ENCODE measurements at regions not wholly inside any gene's neighbourhood (a gene's known extent, or its start where the extent isn't known, plus 50 kb on each side); places are given as distances from the start of the nearest gene placed in this dataset.

- ATAC-seq, result no peak
- DNase-seq, result no peak
Measured at GRCh38 chr1:189356206-189356605, 1121.5 kb downstream of the BRINP3 start.

- ATAC-seq (no peak), DNase-seq (no peak)
Measured at GRCh38 chr1:189357317-189357716, 1120.3 kb downstream of the BRINP3 start.

- DNase-seq (no peak), ATAC-seq (no peak)
Measured at GRCh38 chr1:189369612-189370011, 1108.1 kb downstream of the BRINP3 start.

- DNase-seq (no peak), ATAC-seq (no peak)
Measured at GRCh38 chr1:189374816-189375215, 1102.8 kb downstream of the BRINP3 start.

GRCh38 chr1:189405419-189405818, 1072.2 kb downstream of the BRINP3 start:
- ATAC-seq (no peak), DNase-seq (no peak)

- DNase-seq (no peak), ATAC-seq (no peak)
Measured at GRCh38 chr1:189409774-189410173, 1067.9 kb downstream of the BRINP3 start.

- DNase-seq, result no peak
- ATAC-seq, result no peak
Measured at GRCh38 chr1:189424746-189425331, 1052.8 kb downstream of the BRINP3 start.

GRCh38 chr1:189429610-189430009, 1048.1 kb downstream of the BRINP3 start:
- DNase-seq, result no peak

GRCh38 chr1:189431447-189431846, 1046.2 kb downstream of the BRINP3 start:
- ATAC-seq, result no peak
- DNase-seq, result no peak

More at GRCh38 chr1:189429610-189430009, 1048.1 kb downstream of the BRINP3 start:
- no peak for ATAC-seq

GRCh38 chr1:189432753-189433152, 1044.9 kb downstream of the BRINP3 start:
- DNase-seq (no peak), ATAC-seq (no peak)

GRCh38 chr1:189434461-189434860, 1043.2 kb downstream of the BRINP3 start:
- ATAC-seq, result no peak
- DNase-seq, result no peak

- DNase-seq, result no peak
- no peak for ATAC-seq
Measured at GRCh38 chr1:189435398-189435797, 1042.3 kb downstream of the BRINP3 start.

GRCh38 chr1:189438808-189439207, 1038.9 kb downstream of the BRINP3 start:
- ATAC-seq (no peak), DNase-seq (no peak)

GRCh38 chr1:189463166-189463565, 1014.5 kb downstream of the BRINP3 start:
- DNase-seq, result no peak
- no peak for ATAC-seq

- ATAC-seq, result no peak
Measured at GRCh38 chr1:189496768-189497167, 980.9 kb downstream of the BRINP3 start.

GRCh38 chr1:189499736-189500135, 977.9 kb downstream of the BRINP3 start:
- ATAC-seq (no peak), DNase-seq (no peak)

More at GRCh38 chr1:189496768-189497167, 980.9 kb downstream of the BRINP3 start:
- DNase-seq, result no peak

- no peak for ATAC-seq
- DNase-seq, result no peak
Measured at GRCh38 chr1:189500778-189501177, 976.9 kb downstream of the BRINP3 start.

GRCh38 chr1:189510827-189511226, 966.8 kb downstream of the BRINP3 start:
- no peak for DNase-seq
- ATAC-seq, result no peak

- DNase-seq, result no peak
- ATAC-seq, result no peak
Measured at GRCh38 chr1:189513091-189513490, 964.6 kb downstream of the BRINP3 start.

GRCh38 chr1:189522441-189522840, 955.2 kb downstream of the BRINP3 start:
- no peak for ATAC-seq
- no peak for DNase-seq

- no peak for ATAC-seq
- DNase-seq, result no peak
Measured at GRCh38 chr1:189524501-189524900, 953.2 kb downstream of the BRINP3 start.

GRCh38 chr1:189530162-189530561, 947.5 kb downstream of the BRINP3 start:
- DNase-seq, result no peak

GRCh38 chr1:189538271-189538670, 939.4 kb downstream of the BRINP3 start:
- ATAC-seq, result no peak

More at GRCh38 chr1:189530162-189530561, 947.5 kb downstream of the BRINP3 start:
- ATAC-seq, result no peak

GRCh38 chr1:189550498-189550897, 927.2 kb downstream of the BRINP3 start:
- DNase-seq (no peak), ATAC-seq (no peak)

More at GRCh38 chr1:189538271-189538670, 939.4 kb downstream of the BRINP3 start:
- DNase-seq, result no peak

GRCh38 chr1:189563784-189564183, 913.9 kb downstream of the BRINP3 start:
- no peak for ATAC-seq
- DNase-seq, result no peak
